ENCODE measurements at regions not wholly inside any gene's neighbourhood (a gene's known extent, or its start where the extent isn't known, plus 50 kb on each side); places are given as distances from the start of the nearest gene placed in this dataset.

DNA sequence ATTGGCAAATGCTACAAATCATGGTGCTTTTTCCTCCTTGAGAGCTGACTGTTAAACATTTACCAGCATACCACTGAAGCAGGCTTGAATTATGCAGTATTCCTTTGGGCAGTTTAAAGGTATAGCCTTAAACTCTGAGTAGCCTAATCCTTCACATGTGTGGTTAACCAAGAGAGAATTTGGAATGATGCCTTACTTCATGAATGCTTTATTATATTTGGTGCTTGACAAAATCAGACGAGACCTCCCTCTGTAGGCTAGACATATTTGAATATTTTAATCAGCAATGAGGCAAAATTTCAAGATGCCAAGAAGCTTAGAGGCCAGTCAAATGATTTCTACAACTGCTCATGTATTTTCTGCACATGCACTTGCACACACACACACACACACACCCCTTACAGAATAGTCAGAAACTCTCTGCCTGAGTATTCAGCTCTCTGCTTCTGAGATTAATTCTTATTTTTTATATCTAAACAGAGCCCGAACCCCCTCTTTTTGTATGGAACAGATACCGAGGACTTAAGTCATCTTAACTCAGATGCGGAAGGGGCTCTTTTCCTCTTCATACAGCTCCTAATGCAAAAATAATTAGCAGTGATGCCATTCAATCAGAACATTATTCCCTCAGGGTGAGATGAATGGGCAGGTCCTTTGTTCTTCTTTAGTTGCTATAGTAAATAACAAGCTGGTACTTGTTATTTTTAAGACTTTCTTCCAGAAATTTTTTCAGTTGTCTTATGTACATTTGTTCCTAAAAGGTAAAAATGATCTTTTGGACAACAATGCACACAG, 195.5 kb upstream of the TMC3 start:
- DNase-seq = no peak

DNA sequence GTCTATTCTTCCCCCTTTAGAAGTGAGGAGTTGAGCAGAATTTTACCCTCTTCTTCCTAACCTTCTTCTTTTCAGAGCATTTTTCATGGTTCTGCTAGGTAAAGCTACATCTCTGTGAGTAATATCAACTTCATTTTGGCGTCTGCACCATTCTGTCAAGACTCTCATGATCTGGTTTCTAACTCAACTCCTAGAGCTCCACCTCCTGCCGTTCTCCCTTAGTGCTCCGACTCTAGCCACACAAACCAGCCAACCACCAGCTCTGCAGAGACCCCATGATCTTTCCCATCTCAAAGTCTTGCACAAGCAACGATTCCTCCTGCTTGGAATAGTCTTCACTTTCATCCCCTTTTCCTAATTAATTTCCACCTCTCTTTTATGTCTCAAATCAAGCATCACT, 193.9 kb upstream of the TMC3 start:
- DNase-seq = no peak

DNA sequence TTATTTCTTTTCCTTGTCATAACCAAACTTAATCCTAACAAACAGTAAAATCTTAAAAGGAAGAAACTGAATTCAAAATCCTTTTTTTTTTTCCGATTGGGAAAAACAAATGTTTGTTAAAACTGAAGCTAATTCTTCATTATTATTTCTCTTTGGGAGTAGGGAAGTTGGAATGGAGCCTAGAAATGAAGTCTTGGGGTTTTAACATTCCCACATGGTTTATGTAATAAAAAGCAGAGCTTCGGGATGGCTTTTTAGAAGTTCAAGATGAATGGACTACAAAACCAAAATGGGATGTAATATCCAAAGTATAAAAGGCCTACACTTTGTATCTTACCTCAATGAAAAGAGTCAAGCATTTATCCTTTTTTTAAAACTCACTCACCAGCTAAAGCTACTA, 189.0 kb upstream of the TMC3 start:
- DNase-seq = no peak

DNA sequence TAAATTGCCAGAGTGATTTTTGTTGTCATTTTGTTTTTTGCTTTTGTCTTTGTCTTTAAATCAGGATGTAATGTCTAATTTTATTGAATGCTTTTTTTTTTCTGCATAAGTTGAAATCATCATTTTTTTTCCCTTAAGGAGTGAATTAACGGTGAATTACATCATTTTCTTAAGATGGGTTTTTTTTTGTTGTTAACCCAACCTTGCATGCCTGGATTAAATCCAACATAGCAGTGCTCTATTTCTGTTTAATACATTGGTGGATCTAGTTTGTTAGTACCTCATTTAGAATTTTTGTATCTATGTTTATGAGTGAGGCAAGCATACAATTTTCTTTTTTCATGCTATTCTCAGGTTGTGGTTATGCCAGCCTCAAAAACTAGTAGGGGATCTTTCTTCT, 186.4 kb upstream of the TMC3 start:
- DNase-seq = no peak

DNA sequence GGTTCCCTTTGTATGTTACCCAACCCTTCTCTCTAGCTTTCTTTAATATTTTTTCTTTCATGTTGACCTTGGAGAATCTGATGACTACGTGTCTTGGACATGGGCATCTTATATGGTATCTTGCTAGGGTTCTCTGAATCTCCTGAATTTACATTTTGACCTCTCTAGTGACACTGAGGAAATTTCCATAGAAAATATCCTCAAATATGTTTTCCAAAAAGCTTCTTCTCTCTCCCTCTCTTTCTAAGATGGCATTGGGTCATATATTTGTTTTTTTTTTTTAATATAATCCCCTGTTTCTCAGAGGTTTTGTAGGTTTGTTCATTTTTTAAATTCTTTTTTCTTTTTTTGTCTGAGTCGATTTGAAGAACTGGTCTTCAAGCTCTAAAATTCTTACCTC, 184.0 kb upstream of the TMC3 start:
- DNase-seq = no peak

DNA sequence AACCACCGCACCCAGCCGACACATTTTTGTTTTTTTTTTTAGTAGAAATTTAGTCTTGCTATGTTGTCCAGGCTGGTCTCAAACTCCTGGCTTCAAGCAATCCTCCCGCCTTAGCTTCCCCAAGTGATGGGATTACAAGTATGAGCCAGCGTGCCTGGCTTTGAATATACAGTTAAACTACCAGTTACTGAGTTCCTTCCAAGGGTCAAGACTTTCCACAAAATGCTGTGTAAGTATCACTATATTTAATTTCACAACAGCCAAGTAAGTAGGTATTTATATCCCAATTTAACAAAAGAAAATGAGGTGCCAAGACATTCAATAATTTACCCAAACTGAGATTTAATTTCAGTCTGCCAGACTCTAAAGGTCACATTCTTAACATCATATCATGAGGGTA, 181.3 kb upstream of the TMC3 start:
- no peak for DNase-seq

DNA sequence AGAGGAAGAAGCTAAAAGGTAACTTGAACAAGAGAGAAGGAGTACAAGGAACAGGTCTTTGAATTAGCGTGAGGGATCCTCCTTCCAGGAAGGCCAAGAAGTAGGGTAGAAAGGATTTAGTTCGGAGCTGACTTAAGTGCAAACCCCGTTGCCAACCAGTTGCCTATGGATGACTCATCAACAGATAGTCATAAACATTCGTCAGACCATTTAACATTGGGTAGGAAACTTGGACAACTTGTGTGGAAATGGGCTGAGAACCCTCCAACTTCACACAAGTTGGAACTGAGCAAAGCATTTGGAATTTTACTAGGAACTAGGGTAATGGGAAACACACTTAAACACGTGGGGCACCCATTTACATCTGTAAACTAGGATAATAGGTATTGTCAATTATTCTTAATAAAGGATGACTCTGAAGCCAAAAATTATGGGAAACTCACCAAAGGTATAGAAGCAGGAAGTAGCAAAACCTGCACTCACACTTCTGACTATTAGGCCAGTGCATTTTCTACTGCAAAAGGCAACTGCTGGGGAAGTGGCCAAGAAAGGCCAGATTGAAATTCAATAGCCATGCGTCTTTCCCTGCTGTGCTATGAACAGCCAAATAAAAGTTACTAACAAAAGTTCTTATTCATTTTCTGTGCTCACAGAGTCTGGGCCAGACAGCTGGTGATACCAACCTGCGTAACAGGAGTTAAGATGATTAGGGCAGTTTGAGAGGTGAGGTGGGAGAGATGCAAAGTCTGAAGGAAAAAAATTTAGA, 174.5 kb upstream of the TMC3 start:
- no peak for DNase-seq

DNA sequence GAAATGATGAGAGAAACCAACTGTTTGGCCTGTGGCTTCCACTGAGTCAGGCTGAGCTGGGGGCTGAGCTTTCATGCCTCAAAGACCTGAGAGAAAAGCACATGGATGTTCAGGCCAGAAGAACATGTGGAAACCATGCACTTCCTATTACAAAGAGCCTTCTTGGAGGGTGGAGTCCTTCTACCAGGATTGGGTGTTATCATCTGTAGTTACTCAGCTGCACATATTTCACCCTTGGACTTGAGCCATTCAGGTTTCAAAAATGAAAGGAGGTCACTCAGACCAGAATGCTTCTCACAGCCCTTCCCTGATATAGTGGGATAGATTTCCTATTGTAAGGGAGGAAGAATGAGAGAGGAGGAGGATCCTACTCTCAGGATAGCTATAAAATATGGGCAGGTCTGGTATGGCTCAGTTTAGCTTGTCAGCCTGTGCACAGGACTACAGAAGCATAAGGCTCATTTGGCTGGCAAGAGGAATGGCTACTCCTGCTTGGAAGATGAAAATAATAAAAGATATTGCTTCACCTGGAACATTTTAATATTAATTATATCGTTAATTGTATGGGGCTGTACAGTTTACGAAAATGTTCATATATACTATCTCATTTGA, 173.6 kb upstream of the TMC3 start:
- DNase-seq = no peak

DNA sequence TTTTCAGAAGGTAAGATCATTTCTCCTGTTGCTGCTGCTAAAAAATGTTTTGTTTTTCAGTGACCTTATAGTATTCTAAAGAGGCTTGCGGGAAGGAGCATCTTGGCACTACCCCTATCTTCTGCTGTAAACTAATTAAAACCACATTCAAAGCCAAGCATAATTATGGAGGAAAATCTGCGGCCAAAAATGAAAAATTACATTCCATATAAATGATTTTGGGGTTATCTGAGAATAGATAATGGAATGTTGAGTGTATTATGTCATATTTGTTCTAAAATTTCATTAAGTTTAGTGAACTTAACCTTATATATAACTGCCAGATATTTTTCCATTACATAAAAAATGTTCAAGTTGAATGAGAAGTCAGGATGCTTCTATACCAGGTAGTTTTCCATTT, 170.4 kb upstream of the TMC3 start:
- no peak for DNase-seq

DNA sequence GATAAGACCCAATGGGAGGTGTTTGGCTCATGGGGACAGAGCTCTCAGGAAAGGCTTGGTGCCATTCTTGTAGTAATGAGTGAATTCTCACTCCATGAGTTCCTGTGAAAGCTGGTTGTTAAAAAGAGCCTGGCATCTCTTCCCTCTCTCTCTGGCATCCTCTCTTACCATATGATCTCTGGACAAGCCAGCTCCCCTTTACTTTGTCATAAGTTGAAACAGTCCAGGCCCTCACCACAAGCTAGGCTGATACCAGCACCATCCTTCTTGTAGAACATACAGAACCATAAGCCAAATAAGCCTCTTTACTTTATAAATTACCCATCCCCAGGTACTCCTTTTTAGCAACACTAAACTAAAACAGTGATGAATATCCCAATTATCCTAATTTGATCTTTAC, 166.9 kb upstream of the TMC3 start:
- no peak for DNase-seq

DNA sequence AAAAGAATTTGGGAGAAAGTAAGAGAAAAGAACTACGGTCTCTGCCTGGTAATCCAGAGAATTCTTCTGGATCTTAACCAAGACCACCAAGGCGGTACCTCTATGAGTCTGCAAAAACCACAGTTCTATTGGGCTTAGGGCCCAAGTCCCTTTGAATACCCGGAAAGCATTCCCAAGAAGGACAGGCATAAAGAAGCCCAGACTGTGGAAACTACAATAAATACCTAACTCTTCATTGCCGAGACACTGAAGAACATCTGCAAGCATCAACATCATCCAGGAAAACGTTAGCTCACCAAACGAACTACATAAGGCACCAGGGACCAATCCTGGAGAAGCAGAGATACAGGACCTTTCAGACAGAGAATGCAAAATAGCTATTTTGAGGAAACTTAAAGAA, 162.3 kb upstream of the TMC3 start:
- DNase-seq = no peak

DNA sequence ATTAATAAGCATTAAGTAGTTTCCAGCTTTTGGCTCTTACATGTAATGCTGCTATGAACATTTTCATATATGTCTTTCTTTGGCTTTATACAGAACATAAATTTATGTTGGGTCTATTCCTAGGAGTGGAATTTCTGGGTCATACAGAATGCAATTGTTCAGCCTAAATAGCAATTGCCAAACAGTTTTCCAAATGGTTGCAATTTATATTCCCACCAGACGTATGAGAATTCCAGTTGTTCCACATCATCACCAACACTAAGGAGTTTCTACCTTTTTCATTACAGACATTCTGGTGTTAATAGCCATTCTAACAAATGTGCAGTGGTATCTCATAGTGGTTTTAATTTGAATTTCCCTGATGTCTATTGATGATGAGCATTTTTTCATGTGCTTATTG, 160.1 kb upstream of the TMC3 start:
- DNase-seq = no peak

DNA sequence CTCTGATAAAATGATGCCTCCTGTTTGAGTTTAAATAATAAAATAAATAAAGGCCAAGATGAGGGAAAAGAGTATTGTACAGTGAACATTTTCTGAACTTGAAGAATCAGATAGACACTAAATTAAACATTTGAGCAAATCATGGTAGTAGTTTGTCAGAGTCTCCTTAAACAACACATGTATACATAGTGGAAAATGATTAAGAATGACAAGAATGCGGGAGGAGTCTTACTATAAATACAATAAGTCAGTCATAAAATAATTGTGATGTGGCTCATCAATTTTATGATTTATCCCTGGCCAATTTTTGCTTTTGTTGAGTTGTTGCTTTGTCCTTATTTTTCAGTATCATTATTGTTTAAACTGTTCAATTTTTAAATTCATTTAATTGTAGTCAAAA, 158.0 kb upstream of the TMC3 start:
- DNase-seq = no peak

DNA sequence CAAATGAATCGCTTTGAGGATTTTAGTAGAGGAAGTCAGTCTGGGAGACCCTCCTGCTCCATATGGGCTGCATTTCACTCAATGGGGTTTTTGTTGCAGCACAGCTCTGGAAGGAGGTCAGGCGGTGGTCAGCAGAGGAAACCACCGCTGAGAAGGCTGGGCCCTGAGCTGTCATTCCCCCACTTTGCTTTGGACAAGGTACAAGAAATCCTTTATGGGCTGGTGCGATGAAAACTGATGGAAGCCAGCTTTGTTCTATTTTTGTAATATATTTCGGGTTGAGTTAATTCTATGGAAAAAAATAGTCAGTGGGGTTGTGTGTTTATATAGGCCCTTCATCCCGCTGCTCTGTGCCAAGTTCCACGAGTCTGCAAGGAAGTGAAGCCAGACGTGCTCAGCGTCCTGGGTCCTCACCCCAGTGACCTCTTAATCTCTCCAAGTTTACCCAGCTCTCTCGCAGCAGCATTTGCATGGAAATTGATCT, 157.1 kb upstream of the TMC3 start:
- peak; percentile 43 for DNase-seq

DNA sequence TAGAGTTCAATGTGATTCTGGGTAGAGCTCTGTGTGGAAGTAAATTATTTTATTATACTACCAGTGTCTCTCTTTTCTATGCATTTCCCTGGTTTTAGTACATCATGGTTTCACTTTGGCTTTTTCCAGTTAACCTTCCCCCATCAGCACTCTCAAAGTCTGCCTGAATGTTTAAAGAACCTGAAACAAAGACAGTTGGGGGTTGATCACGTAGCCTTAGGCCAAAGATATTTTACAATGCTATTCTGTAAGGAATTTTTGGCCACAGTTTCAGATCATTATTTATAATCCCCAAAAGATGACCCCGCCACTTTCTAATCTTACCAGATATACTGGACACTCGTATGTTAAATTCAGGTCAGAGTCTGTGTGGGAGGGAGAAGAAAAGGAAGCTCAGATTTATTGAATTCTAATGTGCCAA, 156.3 kb upstream of the TMC3 start:
- DNase-seq = no peak

DNA sequence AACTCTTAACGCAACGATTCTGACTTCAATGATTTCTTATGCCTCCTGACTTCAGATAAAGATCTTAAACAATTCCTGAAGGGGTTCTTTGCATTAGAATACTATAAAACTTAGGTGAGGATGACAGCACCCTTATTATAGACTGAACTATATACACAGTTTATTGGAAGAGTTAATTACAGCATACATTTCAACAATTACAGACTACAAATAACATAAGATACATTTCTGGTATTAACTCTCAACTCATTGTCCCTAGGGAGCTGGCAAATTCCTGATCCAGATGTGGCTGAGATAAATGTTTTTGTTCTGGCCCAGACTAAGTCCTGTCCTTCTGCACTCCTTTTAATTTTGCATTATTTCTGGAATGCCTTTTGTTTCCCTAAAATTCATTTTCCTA, 155.5 kb upstream of the TMC3 start:
- DNase-seq = no peak

DNA sequence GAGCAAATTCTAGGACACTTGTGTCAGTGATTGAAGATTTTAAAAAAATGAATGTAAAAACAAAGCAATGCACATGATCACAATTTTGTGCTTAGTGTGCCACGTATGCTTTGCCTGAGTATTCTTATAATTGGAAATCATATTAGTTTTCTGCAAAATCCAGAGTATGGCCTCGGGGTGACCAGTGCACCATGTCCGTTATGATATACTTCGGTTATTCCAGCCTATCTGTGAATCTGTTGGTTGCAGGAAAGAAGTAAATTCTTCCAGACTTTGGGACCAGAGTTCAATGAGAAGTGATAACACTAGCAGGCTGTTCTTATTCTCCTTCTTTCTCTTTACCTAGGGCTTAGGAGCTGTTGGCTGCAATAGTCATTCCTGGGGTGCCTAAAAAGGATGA, 152.0 kb upstream of the TMC3 start:
- no peak for DNase-seq

DNA sequence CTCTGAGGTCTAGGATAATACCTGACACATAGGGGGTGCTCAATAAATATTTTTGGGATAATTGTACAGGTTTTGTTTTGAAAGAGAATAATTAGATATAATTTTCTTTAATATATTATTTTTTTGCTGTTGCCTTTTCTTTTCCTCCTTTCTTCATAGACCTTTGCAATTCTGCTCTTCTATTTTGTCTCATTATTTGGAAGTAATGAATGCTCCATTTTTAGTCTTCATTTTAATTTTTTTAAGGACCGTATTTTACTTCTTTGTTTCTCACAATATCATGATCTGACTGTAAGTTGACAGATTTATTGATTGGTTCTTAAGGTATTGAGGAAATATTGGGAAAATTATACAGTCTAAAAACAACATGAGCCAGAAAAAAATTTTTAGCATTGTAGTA, 150.5 kb upstream of the TMC3 start:
- DNase-seq = no peak

DNA sequence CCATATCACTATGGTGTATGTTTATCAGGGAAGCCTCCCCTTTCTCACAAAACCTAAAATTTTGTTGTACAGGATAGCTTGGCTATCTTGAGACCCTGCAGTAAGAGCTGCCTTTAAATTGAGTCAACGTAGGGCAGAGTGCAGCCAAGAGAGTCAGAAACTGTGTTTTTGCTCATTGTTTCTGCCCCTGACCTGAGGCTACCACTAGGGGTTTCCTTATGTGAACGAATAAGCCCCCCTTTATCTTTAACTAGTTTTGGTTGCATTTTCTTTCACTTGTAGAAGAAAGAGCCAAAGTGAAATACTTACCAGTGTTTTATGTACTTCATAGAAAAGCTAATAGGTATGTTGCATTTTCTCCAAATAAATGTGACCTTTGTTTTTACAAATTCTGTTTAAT, 149.9 kb upstream of the TMC3 start:
- DNase-seq = no peak

DNA sequence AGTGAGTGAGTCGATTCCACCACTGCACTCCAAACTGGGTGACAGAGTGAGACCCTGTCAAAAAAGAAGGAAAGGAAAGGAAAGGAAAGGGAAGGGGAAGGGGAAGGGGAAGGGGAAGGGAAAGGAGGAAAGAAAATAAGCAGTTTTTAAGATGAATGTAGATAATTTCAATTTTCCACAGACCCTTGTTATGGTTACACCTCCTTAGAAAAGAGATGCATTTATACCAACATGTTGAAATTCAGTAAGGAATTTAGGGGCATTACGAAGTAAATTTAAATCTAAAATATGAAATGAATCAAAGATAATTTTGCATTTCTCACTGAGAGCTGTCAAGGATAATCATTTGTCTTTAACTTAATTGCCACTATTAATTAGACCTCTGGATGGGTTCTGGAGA, 146.5 kb upstream of the TMC3 start:
- no peak for DNase-seq

DNA sequence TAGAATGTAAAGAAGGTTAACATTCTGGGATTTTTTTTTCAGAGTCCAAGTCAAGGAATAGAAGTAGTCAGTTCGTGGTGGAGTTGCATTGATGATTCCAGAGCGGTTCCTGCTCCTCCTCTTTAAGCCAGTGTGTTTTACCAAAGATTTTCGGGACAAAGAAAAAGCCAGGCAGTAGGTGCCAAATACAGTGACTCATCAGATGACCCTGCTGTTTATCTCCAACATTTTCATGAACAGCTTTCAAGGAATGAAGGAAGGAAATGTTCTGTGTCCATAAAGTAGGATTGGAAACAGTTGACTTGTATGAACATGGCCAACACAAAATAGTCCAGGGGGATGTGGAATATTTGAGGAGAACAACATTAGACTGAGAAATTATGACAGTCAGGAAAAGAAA, 142.4 kb upstream of the TMC3 start:
- DNase-seq = no peak

DNA sequence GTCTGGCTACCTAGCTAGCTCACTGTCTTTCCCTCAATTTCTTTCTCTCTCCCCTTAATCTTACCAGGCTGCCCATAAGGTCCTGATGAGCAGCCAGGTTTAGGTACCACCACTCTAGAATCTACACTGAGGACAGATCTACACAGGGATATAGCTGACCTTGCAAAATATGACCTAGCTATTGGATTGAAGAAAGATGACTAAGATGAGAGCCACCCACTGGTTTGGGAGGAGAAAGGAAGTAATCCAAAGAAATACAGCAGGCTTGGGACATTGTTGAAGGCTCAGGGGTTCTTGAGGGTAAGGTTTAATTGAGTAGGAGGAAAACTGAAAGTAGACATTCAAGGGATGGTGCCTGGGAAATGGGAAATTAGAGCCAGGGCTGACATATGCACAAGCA, 142.0 kb upstream of the TMC3 start:
- no peak for DNase-seq

DNA sequence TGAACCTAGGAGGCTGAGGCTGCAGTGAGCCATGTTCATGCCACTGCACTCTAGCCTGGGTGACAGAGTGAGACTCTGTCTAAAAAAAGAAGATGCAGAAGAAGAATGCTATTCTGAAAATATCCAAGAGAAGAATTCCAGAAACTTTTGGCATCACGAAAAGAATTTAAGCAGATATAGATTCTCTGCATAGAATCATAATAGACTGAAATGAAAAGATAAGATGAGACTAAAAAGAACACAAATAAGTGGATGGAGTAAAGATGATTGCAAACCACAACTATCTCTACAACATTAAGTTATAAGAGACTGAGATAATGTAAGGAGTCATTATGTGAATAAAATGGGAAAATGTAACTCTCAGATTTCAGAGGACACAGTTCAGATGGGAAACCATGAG, 140.7 kb upstream of the TMC3 start:
- no peak for DNase-seq

DNA sequence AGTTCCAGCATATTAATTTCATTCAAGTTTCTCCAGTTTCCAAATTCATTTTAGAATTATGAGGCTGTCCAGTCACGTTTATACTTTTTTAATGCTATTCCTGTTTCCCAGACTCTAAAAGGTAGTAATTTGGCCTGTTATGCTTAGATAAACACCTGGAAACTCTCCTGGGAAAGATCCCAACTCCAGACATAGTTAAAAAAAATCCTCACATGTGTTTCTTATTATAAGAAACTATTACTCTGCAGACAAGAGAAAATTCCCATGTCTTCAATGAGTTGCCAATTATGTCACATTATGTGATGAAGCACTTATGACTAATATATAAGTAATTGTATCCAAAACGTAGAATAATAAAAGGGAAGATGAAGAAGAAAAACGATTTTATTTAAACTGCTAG, 137.1 kb upstream of the TMC3 start:
- no peak for DNase-seq
